Skin epidermis (tissue), 12 donors: ENCODE measurements at regions not wholly inside any gene's neighbourhood (a gene's known extent, or its start where the extent isn't known, plus 50 kb on each side); places are given as distances from the start of the nearest gene placed in this dataset.

Source experiments
- H3K27ac ChIP-seq, 21 experiments: fragments of 200-600 bp; sonication (generic) in 11 of 21; one replicate each; pipeline ENCODE4 v1.5.0; 2020; ENCODE audit warnings: mild to moderate bottlenecking in 3 of 21, inconsistent platforms in 2 of 21, moderate library complexity in 2 of 21
- H3K4me3 ChIP-seq, 7 experiments: fragments of 200-600 bp; sonication (generic) in 2 of 7; one replicate each; pipeline ENCODE4 v1.5.0; 2020; ENCODE audit warnings: inconsistent platforms in 2 of 7, mild to moderate bottlenecking in 2 of 7, moderate library complexity in 1 of 7

GRCh38 chr2:204282525-204282924 lies 262.8 kb upstream of the PARD3B start:
- H3K27ac ChIP-seq = no peak overlapping the region
- H3K4me3 ChIP-seq = no peak overlapping the region

GRCh38 chr2:204289066-204289465 lies 256.2 kb upstream of the PARD3B start:
- Histone ChIP-seq H3K4me3 (no peak overlapping the region), H3K27ac (no peak overlapping the region)

- no peak overlapping the region for H3K4me3 ChIP-seq
- H3K27ac ChIP-seq = no peak overlapping the region
Measured at GRCh38 chr2:204292439-204292838, 252.8 kb upstream of the PARD3B start.

GRCh38 chr2:204293884-204294747 lies 251.2 kb upstream of the PARD3B start:
- Histone ChIP-seq H3K27ac (no peak overlapping the region), H3K4me3 (no peak overlapping the region)

GRCh38 chr2:204298404-204298803 lies 246.9 kb upstream of the PARD3B start:
- no peak overlapping the region for H3K4me3 ChIP-seq

GRCh38 chr2:204299766-204300165 lies 245.5 kb upstream of the PARD3B start:
- no peak overlapping the region for H3K4me3 ChIP-seq
- no peak overlapping the region for H3K27ac ChIP-seq

More at GRCh38 chr2:204298404-204298803, 246.9 kb upstream of the PARD3B start:
- no peak overlapping the region for H3K27ac ChIP-seq

GRCh38 chr2:204306667-204307066 lies 238.6 kb upstream of the PARD3B start:
- Histone ChIP-seq H3K27ac (no peak overlapping the region), H3K4me3 (no peak overlapping the region)

GRCh38 chr2:204312105-204312504 lies 233.2 kb upstream of the PARD3B start:
- Histone ChIP-seq H3K4me3 (no peak overlapping the region), H3K27ac (no peak overlapping the region)

- H3K4me3 ChIP-seq = no peak overlapping the region
- no peak overlapping the region for H3K27ac ChIP-seq
Measured at GRCh38 chr2:204313256-204313655, 232.0 kb upstream of the PARD3B start.

GRCh38 chr2:204315236-204315662 lies 230.0 kb upstream of the PARD3B start:
- no peak overlapping the region for H3K4me3 ChIP-seq
- no peak overlapping the region for H3K27ac ChIP-seq

GRCh38 chr2:204317640-204318039 lies 227.6 kb upstream of the PARD3B start:
- Histone ChIP-seq H3K4me3 (no peak overlapping the region), H3K27ac (no peak overlapping the region)

GRCh38 chr2:204321027-204321800 lies 224.1 kb upstream of the PARD3B start:
- H3K4me3 ChIP-seq = no peak overlapping the region
- H3K27ac ChIP-seq = peak overlapping the region in 1 of 21 experiments; percentile 21

GRCh38 chr2:204321910-204322751 lies 223.1 kb upstream of the PARD3B start:
- H3K27ac ChIP-seq = peak overlapping the region in 4 of 21 experiments; percentile 17 to 24 (median 22)
- no peak overlapping the region for H3K4me3 ChIP-seq

GRCh38 chr2:204325468-204325867 lies 219.8 kb upstream of the PARD3B start:
- no peak overlapping the region for H3K4me3 ChIP-seq

GRCh38 chr2:204328373-204328772 lies 216.9 kb upstream of the PARD3B start:
- Histone ChIP-seq H3K27ac (no peak overlapping the region), H3K4me3 (no peak overlapping the region)

More at GRCh38 chr2:204325468-204325867, 219.8 kb upstream of the PARD3B start:
- no peak overlapping the region for H3K27ac ChIP-seq

- no peak overlapping the region for H3K4me3 ChIP-seq
- no peak overlapping the region for H3K27ac ChIP-seq
Measured at GRCh38 chr2:204329016-204329415, 216.3 kb upstream of the PARD3B start.

GRCh38 chr2:204329532-204329931 lies 215.7 kb upstream of the PARD3B start:
- Histone ChIP-seq H3K4me3 (no peak overlapping the region), H3K27ac (no peak overlapping the region)

- Histone ChIP-seq H3K4me3 (no peak overlapping the region), H3K27ac (no peak overlapping the region)
Measured at GRCh38 chr2:204331180-204331579, 214.1 kb upstream of the PARD3B start.

- H3K27ac ChIP-seq = no peak overlapping the region
- H3K4me3 ChIP-seq = no peak overlapping the region
Measured at GRCh38 chr2:204331988-204332387, 213.3 kb upstream of the PARD3B start.

- Histone ChIP-seq H3K27ac (no peak overlapping the region), H3K4me3 (no peak overlapping the region)
Measured at GRCh38 chr2:204332706-204333105, 212.6 kb upstream of the PARD3B start.
